HCT116 (cell line): ENCODE measurements at regions not wholly inside any gene's neighbourhood (a gene's known extent, or its start where the extent isn't known, plus 50 kb on each side); places are given as distances from the start of the nearest gene placed in this dataset.

Experiments used
- CTCF ChIP-seq, 3 experiments: fragments of 200-600 bp in 1 of 3; sonication (generic) in 1 of 3; IDR thresholded peaks in 2 of 3; conservative IDR thresholded peaks in 1 of 3; 2 replicates each; pipeline ENCODE4 v1.5.1; 2012 to 2017; ENCODE audit warnings: low read depth in 2 of 3, low read length in 2 of 3, antibody characterized with exemption in 1 of 3, borderline replicate concordance in 1 of 3, control low read depth in 1 of 3, mild to moderate bottlenecking in 1 of 3, mixed read lengths in 1 of 3, mixed run types in 1 of 3, moderate library complexity in 1 of 3; ENCODE audit not compliant: insufficient read depth in 1 of 3
- EZH2 ChIP-seq: fragments of 200-600 bp; sonication (generic); IDR thresholded peaks from 2 replicates; pipeline ENCODE4 v1.6.1; 2017; ENCODE audit warnings: antibody characterized with exemption, mixed run types
- JUND ChIP-seq: IDR thresholded peaks from 2 replicates; pipeline ENCODE4 v1.6.1; 2012
- MAX ChIP-seq: IDR thresholded peaks from 2 replicates; pipeline ENCODE4 v1.6.1; 2012
- POLR2A ChIP-seq: IDR thresholded peaks from 2 replicates; pipeline ENCODE4 v1.7.0; 2011; ENCODE audit warnings: borderline replicate concordance; ENCODE audit not compliant: insufficient read depth, insufficient read length; ENCODE audit errors: extremely low read depth
- RAD21 ChIP-seq: IDR thresholded peaks from 2 replicates; pipeline ENCODE4 v1.6.1; 2012; ENCODE audit warnings: low read depth, mild to moderate bottlenecking
- REST ChIP-seq: IDR thresholded peaks from 2 replicates; pipeline ENCODE4 v1.6.1; 2012; ENCODE audit warnings: low read depth
- SP1 ChIP-seq: IDR thresholded peaks from 2 replicates; pipeline ENCODE4 v1.6.1; 2012; ENCODE audit warnings: low read depth
- ZFX ChIP-seq: fragments of 450-650 bp; IDR thresholded peaks from 2 replicates; pipeline ENCODE4 v1.6.1; 2017
- ZNF274 ChIP-seq: fragments of 200-500 bp; sonication (Bioruptor generic); IDR thresholded peaks from 2 replicates; pipeline ENCODE4 v1.6.1; 2014; ENCODE audit warnings: mild to moderate bottlenecking, low read depth, low read length, inconsistent platforms
- TF ChIP-seq, protein P1 (sequence below): IDR thresholded peaks from 2 replicates; pipeline ENCODE4 v1.6.1; 2011; ENCODE audit warnings: mild to moderate bottlenecking, low read length, moderate library complexity; ENCODE audit not compliant: insufficient replicate concordance; ENCODE audit errors: extremely low read depth

- TF ChIP-seq REST = no peak
- TF ChIP-seq ZFX = no peak
- no peak for TF ChIP-seq CTCF (IDR thresholded peaks at IDR 0.05 in 2 of 3, conservative IDR thresholded peaks at IDR 0.05 in 1 of 3; ENCODE audit: borderline replicate concordance in 1 of 3, insufficient read depth in 1 of 3, low read depth in 2 of 3, low read length in 2 of 3)
- TF ChIP-seq ZNF274 = no peak
- TF ChIP-seq EZH2 = no peak
- no peak for TF ChIP-seq POLR2A
- no peak for TF ChIP-seq RAD21
- TF ChIP-seq, protein P1, sequence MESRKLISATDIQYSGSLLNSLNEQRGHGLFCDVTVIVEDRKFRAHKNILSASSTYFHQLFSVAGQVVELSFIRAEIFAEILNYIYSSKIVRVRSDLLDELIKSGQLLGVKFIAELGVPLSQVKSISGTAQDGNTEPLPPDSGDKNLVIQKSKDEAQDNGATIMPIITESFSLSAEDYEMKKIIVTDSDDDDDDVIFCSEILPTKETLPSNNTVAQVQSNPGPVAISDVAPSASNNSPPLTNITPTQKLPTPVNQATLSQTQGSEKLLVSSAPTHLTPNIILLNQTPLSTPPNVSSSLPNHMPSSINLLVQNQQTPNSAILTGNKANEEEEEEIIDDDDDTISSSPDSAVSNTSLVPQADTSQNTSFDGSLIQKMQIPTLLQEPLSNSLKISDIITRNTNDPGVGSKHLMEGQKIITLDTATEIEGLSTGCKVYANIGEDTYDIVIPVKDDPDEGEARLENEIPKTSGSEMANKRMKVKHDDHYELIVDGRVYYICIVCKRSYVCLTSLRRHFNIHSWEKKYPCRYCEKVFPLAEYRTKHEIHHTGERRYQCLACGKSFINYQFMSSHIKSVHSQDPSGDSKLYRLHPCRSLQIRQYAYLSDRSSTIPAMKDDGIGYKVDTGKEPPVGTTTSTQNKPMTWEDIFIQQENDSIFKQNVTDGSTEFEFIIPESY = no peak
- TF ChIP-seq JUND = no peak
- no peak for TF ChIP-seq MAX
- no peak for TF ChIP-seq SP1
Observed at GRCh38 chrX:122641826-122642225, 542.3 kb upstream of the GRIA3 start.
